H1 (cell line): ENCODE measurements at regions not wholly inside any gene's neighbourhood (a gene's known extent, or its start where the extent isn't known, plus 50 kb on each side); places are given as distances from the start of the nearest gene placed in this dataset.

Source experiments
- CTCF ChIA-PET: fragments of 300-600 bp; sonication (Branson Sonifier 250); formaldehyde crosslinking; loops from one replicate; lab custom pipeline; 2021; ENCODE audit not compliant: partially characterized antibody; lab: Charles Lee
- POLR2A ChIA-PET: fragments of 300-600 bp; sonication (Branson Sonifier 250); formaldehyde crosslinking; loops from one replicate; lab custom pipeline; 2021; ENCODE audit warnings: inconsistent platforms; ENCODE audit not compliant: partially characterized antibody; lab: Charles Lee
- DNase-seq, 2 experiments: peaks; one replicate each; pipeline versions ENCODE4 v3.0.0 to v3.0.0-alpha.2; 2010 to 2022; ENCODE audit warnings: low spot score in 2 of 2, low read depth in 1 of 2, mixed read lengths in 1 of 2
- FAIRE-seq: peaks from 2 replicates; lab custom pipeline; 2011; peaks lifted over from hg19 to GRCh38; lab: Jason Lieb, UNC
- H2AFZ ChIP-seq: 2 replicates; pipeline ENCODE4 v1.8.1; 2012; ENCODE audit warnings: low read length, inconsistent platforms
- H2AK5ac ChIP-seq: 2 replicates; pipeline ENCODE4 v1.6.1; 2013; ENCODE audit warnings: low read depth, low read length
- H2BK120ac ChIP-seq: replicated peaks from 2 replicates; pipeline ENCODE3; 2013; ENCODE audit warnings: low read depth, low read length, inconsistent platforms
- H2BK12ac ChIP-seq: 2 replicates; pipeline ENCODE4 v1.6.1; 2013; ENCODE audit warnings: low read depth, low read length
- H2BK15ac ChIP-seq: 2 replicates; pipeline ENCODE4 v1.6.1; 2013; ENCODE audit warnings: low read length
- H2BK20ac ChIP-seq: 2 replicates; pipeline ENCODE4 v1.6.1; 2013; ENCODE audit warnings: low read length
- H2BK5ac ChIP-seq: 2 replicates; pipeline ENCODE4 v1.6.1; 2013; ENCODE audit warnings: low read depth, low read length
- H3K14ac ChIP-seq: 2 replicates; pipeline ENCODE4 v1.6.1; 2013; ENCODE audit warnings: inconsistent platforms; ENCODE audit not compliant: insufficient read length
- H3K18ac ChIP-seq: 2 replicates; pipeline ENCODE4 v1.6.1; 2013; ENCODE audit warnings: low read length; ENCODE audit errors: extremely low read depth
- H3K23ac ChIP-seq: 2 replicates; pipeline ENCODE4 v1.6.1; 2013; ENCODE audit warnings: inconsistent platforms; ENCODE audit not compliant: insufficient read length
- H3K23me2 ChIP-seq: 2 replicates; pipeline ENCODE4 v1.6.1; 2013; ENCODE audit warnings: low read depth, low read length
- H3K27ac ChIP-seq: 2 replicates; pipeline ENCODE4 v1.6.1; 2011; ENCODE audit warnings: low read depth, low read length, inconsistent platforms
- H3K27me3 ChIP-seq, 4 experiments: replicated peaks in 1 of 4; 1 replicate in 1 of 4; 2 replicates in 3 of 4; pipeline versions ENCODE4 v1.6.1 to v1.8.1; 2011 to 2013; ENCODE audit warnings: low read length in 3 of 4, mild to moderate bottlenecking in 3 of 4, inconsistent platforms in 2 of 4, mixed read lengths in 2 of 4, moderate library complexity in 1 of 4; ENCODE audit not compliant: control insufficient read depth in 3 of 4, insufficient read depth in 3 of 4; ENCODE audit errors: extremely low read depth in 1 of 4
- H3K36me3 ChIP-seq, 4 experiments: 2 replicates each; pipeline versions ENCODE4 v1.6.1 to v1.8.1; 2011 to 2013; ENCODE audit warnings: mild to moderate bottlenecking in 4 of 4, low read length in 3 of 4, moderate library complexity in 2 of 4, control low read depth in 1 of 4, inconsistent platforms in 1 of 4; ENCODE audit not compliant: insufficient read depth in 4 of 4, control insufficient read depth in 2 of 4
- H3K4ac ChIP-seq: replicated peaks from 2 replicates; pipeline ENCODE3; 2013; ENCODE audit warnings: low read length, low read depth, mixed read lengths, inconsistent platforms; ENCODE audit not compliant: insufficient read length
- H3K4me1 ChIP-seq, 4 experiments: replicated peaks in 1 of 4; 1 replicate in 1 of 4; 2 replicates in 3 of 4; pipeline versions ENCODE4 v1.6.1 to v1.8.1; 2011 to 2013; ENCODE audit warnings: low read length in 3 of 4, inconsistent platforms in 2 of 4, mixed read lengths in 1 of 4; ENCODE audit not compliant: insufficient read depth in 4 of 4, control insufficient read depth in 3 of 4
- H3K4me2 ChIP-seq, 2 experiments: 2 replicates each; pipeline versions ENCODE4 v1.6.1 to v1.8.1; 2011 to 2013; ENCODE audit warnings: low read depth in 2 of 2, low read length in 2 of 2, control low read depth in 1 of 2, inconsistent platforms in 1 of 2, mild to moderate bottlenecking in 1 of 2; ENCODE audit not compliant: insufficient read depth in 1 of 2
- H3K4me3 ChIP-seq, 4 experiments: fragments of 200-600, 300-600 bp in 1 of 4; sonication (generic), shearing (Covaris generic), sonication (Bioruptor Twin) in 1 of 4; 2 replicates each; pipeline versions ENCODE4 v1.5.1 to v1.8.1; 2011 to 2016; ENCODE audit warnings: low read length in 4 of 4, low read depth in 3 of 4, control low read depth in 2 of 4, inconsistent platforms in 2 of 4, mild to moderate bottlenecking in 2 of 4, mixed read lengths in 1 of 4, moderate library complexity in 1 of 4; ENCODE audit not compliant: insufficient read depth in 2 of 4; ENCODE audit errors: extremely low read depth in 1 of 4
- H3K56ac ChIP-seq: replicated peaks from 2 replicates; pipeline ENCODE3; 2013; ENCODE audit warnings: low read depth, mild to moderate bottlenecking, mixed read lengths, low read length, inconsistent platforms; ENCODE audit not compliant: insufficient read length
- H3K79me1 ChIP-seq: 2 replicates; pipeline ENCODE4 v1.6.1; 2013; ENCODE audit warnings: low read depth, low read length, control low read depth
- H3K79me2 ChIP-seq, 2 experiments: 2 replicates each; pipeline versions ENCODE4 v1.6.1 to v1.8.1; 2012 to 2013; ENCODE audit warnings: low read length in 2 of 2, mild to moderate bottlenecking in 2 of 2, inconsistent platforms in 1 of 2; ENCODE audit not compliant: insufficient read depth in 2 of 2, control insufficient read depth in 1 of 2
- H3K9ac ChIP-seq, 4 experiments: replicated peaks in 1 of 4; 1 replicate in 1 of 4; 2 replicates in 3 of 4; pipeline versions ENCODE4 v1.6.1 to v1.8.1; 2011 to 2013; ENCODE audit warnings: low read depth in 3 of 4, low read length in 3 of 4, control low read depth in 2 of 4, mild to moderate bottlenecking in 2 of 4, moderate library complexity in 2 of 4, inconsistent platforms in 1 of 4; ENCODE audit errors: extremely low read depth in 1 of 4
- H3K9me3 ChIP-seq, 2 experiments: 2 replicates each; pipeline versions ENCODE4 v1.6.1 to v1.8.1; 2012 to 2013; ENCODE audit warnings: mild to moderate bottlenecking in 2 of 2, moderate library complexity in 2 of 2, control low read depth in 1 of 2, inconsistent platforms in 1 of 2, low read depth in 1 of 2, low read length in 1 of 2, mixed read lengths in 1 of 2; ENCODE audit not compliant: insufficient read depth in 2 of 2
- H4K20me1 ChIP-seq, 2 experiments: replicated peaks in 1 of 2; 2 replicates each; pipeline versions ENCODE3 to v1.8.1; 2011 to 2013; ENCODE audit warnings: inconsistent platforms in 2 of 2, low read length in 2 of 2, mild to moderate bottlenecking in 1 of 2; ENCODE audit not compliant: insufficient read depth in 2 of 2, control insufficient read depth in 1 of 2
- H4K5ac ChIP-seq: 2 replicates; pipeline ENCODE4 v1.6.1; 2013; ENCODE audit warnings: low read length, low read depth, mixed read lengths, inconsistent platforms; ENCODE audit not compliant: insufficient read length
- H4K8ac ChIP-seq: 2 replicates; pipeline ENCODE4 v1.8.0; 2013; ENCODE audit warnings: mild to moderate bottlenecking, moderate library complexity, low read length, inconsistent platforms; ENCODE audit not compliant: insufficient read depth; ENCODE audit errors: extremely low read depth
- H4K91ac ChIP-seq: replicated peaks from 2 replicates; pipeline ENCODE3; 2013; ENCODE audit warnings: low read length, mixed read lengths, inconsistent platforms; ENCODE audit not compliant: insufficient read length
- ASH2L ChIP-seq: fragments of 200-600, 300-600 bp; sonication (generic); IDR thresholded peaks from one replicate; pipeline ENCODE4 v1.7.1; 2017; ENCODE audit warnings: low read length
- ATF3 ChIP-seq: IDR thresholded peaks from 2 replicates; pipeline ENCODE4 v1.6.1; 2011; ENCODE audit warnings: low read depth, mild to moderate bottlenecking, low read length; ENCODE audit not compliant: insufficient read depth
- BACH1 ChIP-seq: IDR thresholded peaks from 2 replicates; pipeline ENCODE4 v1.6.1; 2012; ENCODE audit warnings: low read length, improper control_type of control experiment
- CTBP2 ChIP-seq: IDR thresholded peaks from 2 replicates; pipeline ENCODE4 v1.7.0; 2011; ENCODE audit warnings: borderline replicate concordance, mild to moderate bottlenecking, moderate library complexity, mixed read lengths, low read length; ENCODE audit not compliant: insufficient read depth, insufficient read length
- EP300 ChIP-seq, 2 experiments: IDR thresholded peaks; 1 replicate in 1 of 2; 2 replicates in 1 of 2; pipeline ENCODE4 v1.6.1; 2011 to 2012; ENCODE audit warnings: low read depth in 2 of 2, low read length in 2 of 2, mild to moderate bottlenecking in 2 of 2, borderline replicate concordance in 1 of 2, inconsistent platforms in 1 of 2, moderate library complexity in 1 of 2
- MAFK ChIP-seq: IDR thresholded peaks from 2 replicates; pipeline ENCODE4 v1.6.1; 2012; ENCODE audit warnings: low read depth, mild to moderate bottlenecking, improper control_type of control experiment, low read length
- NRF1 ChIP-seq: IDR thresholded peaks from 2 replicates; pipeline ENCODE4 v1.6.1; 2011; ENCODE audit warnings: mild to moderate bottlenecking, low read depth, low read length, improper control_type of control experiment
- POLR2AphosphoS5 ChIP-seq: IDR thresholded peaks from 2 replicates; pipeline ENCODE4 v1.6.1; 2011; ENCODE audit warnings: low read depth, low read length
- POU5F1 ChIP-seq: IDR thresholded peaks from 2 replicates; pipeline ENCODE4 v1.6.1; 2011; ENCODE audit warnings: low read depth, mild to moderate bottlenecking, low read length, moderate library complexity
- RBBP5 ChIP-seq: IDR thresholded peaks from 2 replicates; pipeline ENCODE4 v1.7.1; 2012; ENCODE audit warnings: low read depth, mild to moderate bottlenecking, inconsistent platforms, low read length, moderate library complexity, borderline replicate concordance
- SP1 ChIP-seq: IDR thresholded peaks from 2 replicates; pipeline ENCODE4 v1.6.1; 2011; ENCODE audit warnings: low read depth, low read length
- SP2 ChIP-seq: IDR thresholded peaks from 2 replicates; pipeline ENCODE4 v1.6.1; 2012; ENCODE audit warnings: mild to moderate bottlenecking, low read length, inconsistent platforms
- TAF1 ChIP-seq: IDR thresholded peaks from 2 replicates; pipeline ENCODE4 v1.6.1; 2011; ENCODE audit warnings: mild to moderate bottlenecking, low read depth, low read length
- WGBS, 2 experiments: shearing (Covaris generic) in 1 of 2; methylation state at CpG; one replicate each; pipeline versions ENCODE4 v1.1.6 to v1.1.7; 2013 to 2015; ENCODE audit warnings: low lambda C conversion rate in 2 of 2, mixed read lengths in 2 of 2, inconsistent platforms in 1 of 2, low coverage in 1 of 2, missing lambda C conversion rate in 1 of 2; ENCODE audit not compliant: insufficient replicate concordance in 2 of 2, insufficient coverage in 1 of 2, insufficient read length in 1 of 2; ENCODE audit errors: extremely low coverage in 1 of 2, missing lambda C conversion rate in 1 of 2; 5-methylcytosine and 5-hydroxymethylcytosine counted together

GRCh38 chr4:3702561-3703221, 63.5 kb upstream of the ADRA2C start:
- ChIA-PET CTCF (interaction anchor here (0.9 to 2.9 kb wide), 10 partner anchors 13 to 247 kb away, joined by 3 to 9 read pairs (median 5); no protein-coding TSS in a partner anchor), POLR2A (no interaction called here)
- Histone ChIP-seq H4K20me1 (no peaks in the 10 kb centered on the region), H2BK20ac (peak overlapping the region; percentile 61; the same call in 1 of the 2 replicates), H3K27me3 (no peaks in the 10 kb centered on the region; a peak in 1 of 7 replicates), H3K36me3 (no peaks in the 10 kb centered on the region), H3K4me1 (peaks cover 0 to 18% (median 7%) of the 10 kb centered on the region in 4 experiments; a peak in 6 of 7 replicates), H3K79me1 (no peaks in the 10 kb centered on the region), H3K27ac (no peak overlapping the region), H3K9ac (no peak overlapping the region; a peak in 1 of 7 replicates), H4K8ac (peak overlapping the region; percentile 20; the same call in 1 of the 2 replicates), H3K18ac (no peak overlapping the region), H2BK120ac (no peak overlapping the region), H2AK5ac (no peak overlapping the region; the same call in 1 of the 2 replicates), H4K5ac (no peak overlapping the region), H3K23ac (no peak overlapping the region), H3K9me3 (no peaks in the 10 kb centered on the region), H3K4me3 (no peak overlapping the region), H3K4me2 (no peak overlapping the region), H3K4ac (peak overlapping the region; percentile 44), H3K14ac (no peak overlapping the region), H2BK12ac (peak overlapping the region; percentile 84; the same call in 1 of the 2 replicates), H2AFZ (no peak overlapping the region), H2BK5ac (0 out of 2 replicates have a peak overlapping the region, but pooled peaks have one; percentile 44), H3K56ac (no peak overlapping the region), H4K91ac (peak overlapping the region; percentile 69), H3K23me2 (no peaks in the 10 kb centered on the region), H3K79me2 (no peaks in the 10 kb centered on the region), H2BK15ac (peak overlapping the region; percentile 53; the same call in 1 of the 2 replicates)
- DNase-seq (no peak), FAIRE-seq (no peak)
- WGBS, 2 experiments, result 89% methylated on average over 24 of the region's 31 CpGs; no CpG with 5 or more reads in 1 of the 2 experiments
- no peak for TF ChIP-seq EP300 (IDR thresholded peaks at IDR 0.05; ENCODE audit: borderline replicate concordance in 1 of 2, low read depth in 2 of 2, low read length in 2 of 2)
- TF ChIP-seq POLR2AphosphoS5, result no peak
- no peak for TF ChIP-seq RBBP5
- TF ChIP-seq ATF3, result no peak
- no peak for TF ChIP-seq TAF1
- TF ChIP-seq SP2, result no peak
- TF ChIP-seq CTBP2, result no peak
- no peak for TF ChIP-seq SP1
- no peak for TF ChIP-seq POU5F1
- TF ChIP-seq ASH2L, result no peak
- no peak for TF ChIP-seq BACH1
- TF ChIP-seq MAFK, result no peak
- TF ChIP-seq NRF1, result no peak
